Naive thymus-derived CD4-positive, alpha-beta T cell (primary cell): ENCODE measurements at regions not wholly inside any gene's neighbourhood (a gene's known extent, or its start where the extent isn't known, plus 50 kb on each side); places are given as distances from the start of the nearest gene placed in this dataset.

Experiments
- ATAC-seq: fragments of 150-1000 bp; cut with Tn5 transposase; 2 replicates; pipeline ENCODE4 v1.10.0; 2021; ENCODE audit warnings: mild to moderate bottlenecking, moderate library complexity
- CTCF ChIA-PET: fragments of 350-600 bp; sonication (Branson Sonifier 250); formaldehyde crosslinking; loops from one replicate; lab custom pipeline; 2021; ENCODE audit warnings: antibody characterized with exemption; lab: Charles Lee
- POLR2A ChIA-PET: fragments of 350-600 bp; sonication (Branson Sonifier 250); formaldehyde crosslinking; loops from one replicate; lab custom pipeline; 2021; ENCODE audit warnings: antibody characterized with exemption, inconsistent platforms; lab: Charles Lee
- DNase-seq, 9 donors: peaks; one replicate each; pipeline versions ENCODE4 v3.0.0 to v3.0.0-alpha.2; 2020 to 2022; ENCODE audit warnings: mixed read lengths in 1 of 9
- H3K27ac ChIP-seq: one replicate; pipeline ENCODE4 v1.7.0; 2013; ENCODE audit warnings: mild to moderate bottlenecking, low read depth, low read length, moderate library complexity
- H3K27me3 ChIP-seq, 2 donors: one replicate each; pipeline ENCODE4 v1.7.0; 2013; ENCODE audit warnings: low read length in 2 of 2, mild to moderate bottlenecking in 2 of 2, moderate library complexity in 2 of 2; ENCODE audit not compliant: control insufficient read depth in 2 of 2, insufficient read depth in 2 of 2
- H3K36me3 ChIP-seq, 3 experiments: 1 replicate in 2 of 3; 2 replicates in 1 of 3; pipeline ENCODE4 v1.7.0; 2013; ENCODE audit warnings: low read length in 3 of 3, mild to moderate bottlenecking in 3 of 3, moderate library complexity in 1 of 3; ENCODE audit not compliant: insufficient read depth in 3 of 3, control insufficient read depth in 2 of 3
- H3K4me1 ChIP-seq, 2 donors: one replicate each; pipeline ENCODE4 v1.7.0; 2013; ENCODE audit warnings: low read length in 2 of 2, mild to moderate bottlenecking in 2 of 2, moderate library complexity in 1 of 2; ENCODE audit not compliant: control insufficient read depth in 2 of 2, insufficient read depth in 2 of 2
- H3K4me3 ChIP-seq: 2 replicates; pipeline ENCODE4 v1.7.0; 2013; ENCODE audit warnings: mild to moderate bottlenecking, low read length
- H3K9me3 ChIP-seq, 3 experiments: 1 replicate in 2 of 3; 2 replicates in 1 of 3; pipeline ENCODE4 v1.7.0; 2013; ENCODE audit warnings: low read length in 3 of 3; ENCODE audit not compliant: control insufficient read depth in 2 of 3
- H3K27ac Mint-ChIP-seq, 9 donors: one replicate each; pipeline ENCODE4 v1.8.0; 2020 to 2022; ENCODE audit warnings: mixed read lengths in 9 of 9, mild to moderate bottlenecking in 8 of 9, moderate library complexity in 5 of 9, inconsistent platforms in 2 of 9
- H3K27me3 Mint-ChIP-seq, 5 donors: one replicate each; pipeline ENCODE4 v1.8.0; 2021 to 2022; ENCODE audit warnings: mixed read lengths in 5 of 5, mild to moderate bottlenecking in 1 of 5
- H3K36me3 Mint-ChIP-seq, 5 donors: one replicate each; pipeline ENCODE4 v1.8.0; 2020 to 2022; ENCODE audit warnings: mixed read lengths in 5 of 5, mild to moderate bottlenecking in 3 of 5, inconsistent platforms in 1 of 5
- H3K4me1 Mint-ChIP-seq, 7 donors: one replicate each; pipeline ENCODE4 v1.8.0; 2020 to 2022; ENCODE audit warnings: mixed read lengths in 7 of 7, mild to moderate bottlenecking in 3 of 7, inconsistent platforms in 1 of 7
- H3K4me3 Mint-ChIP-seq, 10 donors: one replicate each; pipeline ENCODE4 v1.8.0; 2020 to 2022; ENCODE audit warnings: mild to moderate bottlenecking in 10 of 10, mixed read lengths in 10 of 10, moderate library complexity in 6 of 10, inconsistent platforms in 2 of 10
- H3K9me3 Mint-ChIP-seq, 11 donors: one replicate each; pipeline ENCODE4 v1.8.0; 2020 to 2022; ENCODE audit warnings: mixed read lengths in 11 of 11, mild to moderate bottlenecking in 4 of 11, inconsistent platforms in 1 of 11, moderate library complexity in 1 of 11
- intact Hi-C, 2 donors: fragments of 100-400 bp; cut with micrococcal nuclease; formaldehyde crosslinking; loops; one replicate each; pipeline ENCODE4 v1.15.1; 2023

DNA sequence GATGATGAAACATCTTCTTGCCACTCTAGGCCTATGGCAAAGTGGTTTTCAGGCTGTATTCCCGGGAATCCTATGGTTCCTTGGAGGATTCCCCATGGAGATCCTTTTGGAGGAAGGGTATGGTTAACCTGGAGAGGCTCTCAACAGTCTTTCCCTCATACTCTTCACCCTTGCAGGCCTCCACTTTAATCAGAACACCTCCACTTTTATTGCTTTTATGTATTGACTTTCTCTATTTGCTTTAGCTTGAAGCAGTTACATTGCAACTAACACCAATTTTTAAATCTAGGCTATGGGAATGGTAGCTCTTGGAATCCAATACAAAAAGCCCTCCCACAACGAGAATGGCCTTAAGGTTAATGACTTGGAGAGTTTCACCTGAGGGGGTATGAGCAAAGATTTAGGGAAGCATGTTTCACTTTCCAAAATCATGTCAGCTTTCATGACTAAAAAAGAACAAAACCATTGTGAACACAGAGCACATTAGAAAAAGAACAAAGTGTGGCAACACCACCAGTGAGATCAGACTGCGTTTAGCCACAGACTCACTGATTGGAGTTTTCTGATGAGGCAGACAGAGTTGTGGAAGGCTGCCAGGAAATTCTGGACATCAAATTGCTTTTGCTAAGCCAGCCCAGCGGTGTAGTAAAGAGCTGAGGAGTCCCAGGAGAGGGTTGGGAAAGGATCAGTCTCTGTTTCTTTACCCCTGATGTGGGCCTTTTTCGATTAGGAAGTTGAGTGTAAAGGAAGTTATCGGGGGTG, 130.4 kb upstream of the BMPER start:
- ChIA-PET CTCF (no interaction called here), POLR2A (no interaction called here)
- no peaks in the 10 kb centered on the region for H3K27me3 ChIP-seq
- no peak overlapping the region for H3K4me3 Mint-ChIP-seq
- no peaks in the 10 kb centered on the region for H3K36me3 ChIP-seq
- no peak overlapping the region for H3K27ac Mint-ChIP-seq
- no peak for ATAC-seq
- H3K27ac ChIP-seq: no peak overlapping the region
- no peak for DNase-seq
- no peaks in the 10 kb centered on the region for H3K9me3 ChIP-seq
- H3K4me1 Mint-ChIP-seq: no peaks in the 10 kb centered on the region
- intact Hi-C loops: no loop called here
- peaks cover 0 to 5% (median 0%) of the 10 kb centered on the region in 11 donors for H3K9me3 Mint-ChIP-seq
- H3K36me3 Mint-ChIP-seq: peaks cover 0 to 8% (median 0%) of the 10 kb centered on the region in 5 donors
- no peaks in the 10 kb centered on the region for H3K4me1 ChIP-seq
- no peaks in the 10 kb centered on the region for H3K27me3 Mint-ChIP-seq
- H3K4me3 ChIP-seq: no peak overlapping the region

DNA sequence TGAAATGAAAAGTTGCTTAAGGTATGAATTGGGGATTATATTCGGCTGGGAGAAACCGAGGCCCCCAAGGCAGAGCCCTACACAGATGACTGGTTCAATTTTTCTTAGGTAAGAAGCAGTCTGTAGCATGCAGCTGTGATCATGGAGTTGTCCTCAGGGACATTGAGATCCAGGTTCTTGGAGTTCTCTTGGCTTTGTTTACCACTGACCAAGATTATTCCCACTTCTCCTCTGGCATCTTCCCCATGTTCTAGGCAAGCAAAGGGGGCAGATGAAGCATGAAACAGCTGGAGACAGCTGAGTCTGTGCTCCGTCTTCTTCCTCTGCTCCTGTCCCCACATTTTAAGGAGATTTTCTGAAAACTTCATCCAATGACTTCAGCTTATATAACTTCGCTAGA, 129.5 kb upstream of the BMPER start:
- Histone ChIP-seq H3K27ac (no peak overlapping the region), H3K27me3 (no peaks in the 10 kb centered on the region), H3K36me3 (no peaks in the 10 kb centered on the region), H3K4me1 (no peaks in the 10 kb centered on the region), H3K9me3 (no peaks in the 10 kb centered on the region), H3K4me3 (no peak overlapping the region)
- H3K4me3 Mint-ChIP-seq: no peak overlapping the region
- peaks cover 0 to 8% (median 0%) of the 10 kb centered on the region in 5 donors for H3K36me3 Mint-ChIP-seq
- intact Hi-C loops: no loop called here
- ChIA-PET CTCF (no interaction called here), POLR2A (no interaction called here)
- H3K9me3 Mint-ChIP-seq: peaks cover 0 to 5% (median 0%) of the 10 kb centered on the region in 11 donors
- ATAC-seq (no peak), DNase-seq (no peak)
- H3K27me3 Mint-ChIP-seq: no peaks in the 10 kb centered on the region
- no peak overlapping the region for H3K27ac Mint-ChIP-seq
- no peaks in the 10 kb centered on the region for H3K4me1 Mint-ChIP-seq

DNA sequence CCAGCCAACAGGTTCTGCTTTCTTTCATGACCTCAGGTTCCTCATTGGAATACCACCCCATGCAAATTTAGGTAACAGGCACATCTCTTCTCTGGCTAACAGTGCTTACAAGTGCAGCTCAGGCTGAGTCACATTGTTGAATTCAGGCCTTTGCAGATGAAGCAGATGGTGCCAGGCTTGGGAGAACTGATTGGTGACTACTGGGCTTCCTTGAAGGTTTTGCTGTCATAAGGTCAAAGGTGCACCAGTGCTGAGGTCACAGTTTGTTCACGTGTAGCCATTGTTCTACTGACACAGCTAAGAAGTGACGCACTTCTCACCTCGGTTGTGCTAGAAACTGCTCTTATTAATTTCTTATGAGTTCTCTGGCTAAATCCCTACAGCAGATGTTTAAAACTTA, 128.6 kb upstream of the BMPER start:
- no peak overlapping the region for H3K27ac ChIP-seq
- Mint-ChIP-seq H3K36me3 (peaks cover 0 to 6% (median 0%) of the 10 kb centered on the region in 5 donors), H3K27ac (no peak overlapping the region), H3K4me3 (no peak overlapping the region), H3K4me1 (no peaks in the 10 kb centered on the region), H3K9me3 (peaks cover 0 to 5% (median 0%) of the 10 kb centered on the region in 11 donors), H3K27me3 (no peaks in the 10 kb centered on the region)
- no peaks in the 10 kb centered on the region for H3K27me3 ChIP-seq
- no peaks in the 10 kb centered on the region for H3K4me1 ChIP-seq
- ChIA-PET POLR2A (no interaction called here), CTCF (no interaction called here)
- H3K4me3 ChIP-seq: no peak overlapping the region
- intact Hi-C loops: no loop called here
- no peaks in the 10 kb centered on the region for H3K36me3 ChIP-seq
- DNase-seq (no peak), ATAC-seq (no peak)
- no peaks in the 10 kb centered on the region for H3K9me3 ChIP-seq

DNA sequence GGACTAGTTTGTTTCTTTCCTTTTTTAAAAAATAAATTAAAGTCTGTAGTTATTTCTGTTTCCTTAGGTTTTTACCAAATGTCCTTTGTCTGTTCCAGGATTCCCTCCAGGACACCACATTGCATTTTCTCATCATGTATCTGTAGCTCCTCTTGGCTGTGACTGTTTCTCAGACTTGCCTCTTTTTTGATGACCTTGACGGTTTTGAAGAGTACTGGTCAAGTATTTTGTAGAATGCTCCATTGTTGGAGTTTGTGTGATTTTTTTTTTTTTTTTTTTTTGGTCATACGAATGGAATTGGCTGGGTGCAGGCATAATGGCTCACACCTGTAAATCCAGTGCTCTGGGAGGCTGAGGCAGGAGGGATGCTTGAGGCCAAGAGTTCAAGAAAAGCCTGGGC, 127.1 kb upstream of the BMPER start:
- POLR2A ChIA-PET: no interaction called here
- intact Hi-C loops: no loop called here

DNA sequence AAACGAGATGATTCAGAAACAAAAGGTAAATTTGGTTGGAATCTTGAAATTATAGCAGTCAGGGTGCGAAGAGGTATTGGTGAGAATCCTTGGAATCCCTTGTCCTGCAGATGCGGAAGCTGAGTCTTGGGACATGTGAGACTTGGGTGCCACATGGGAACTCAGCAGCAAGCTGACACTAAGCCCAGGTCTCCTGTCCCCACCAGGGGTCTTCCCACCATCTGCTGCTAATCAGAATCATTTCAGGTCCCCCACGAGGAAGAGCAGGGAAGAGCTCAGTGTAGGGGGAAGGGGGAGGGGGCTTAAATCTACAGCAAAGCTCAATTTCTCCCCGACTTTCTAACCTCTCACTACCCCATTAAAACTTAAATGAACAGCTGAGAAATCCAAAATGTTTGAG, 126.1 kb upstream of the BMPER start:
- ATAC-seq (no peak), DNase-seq (no peak)
- Histone ChIP-seq H3K27ac (no peak overlapping the region), H3K4me3 (no peak overlapping the region), H3K4me1 (no peaks in the 10 kb centered on the region), H3K27me3 (no peaks in the 10 kb centered on the region), H3K36me3 (no peaks in the 10 kb centered on the region), H3K9me3 (no peaks in the 10 kb centered on the region)
- CTCF ChIA-PET: no interaction called here
- Mint-ChIP-seq H3K9me3 (peaks cover 0 to 1% (median 0%) of the 10 kb centered on the region in 11 donors), H3K4me1 (no peaks in the 10 kb centered on the region), H3K4me3 (no peak overlapping the region), H3K27me3 (no peaks in the 10 kb centered on the region), H3K27ac (no peak overlapping the region), H3K36me3 (peaks cover 0 to 8% (median 0%) of the 10 kb centered on the region in 5 donors)
- intact Hi-C loops: no loop called here
- POLR2A ChIA-PET: no interaction called here

More for the DNA sequence above, 127.1 kb upstream of the BMPER start:
- Mint-ChIP-seq H3K36me3 (peaks cover 0 to 8% (median 0%) of the 10 kb centered on the region in 5 donors), H3K4me3 (no peak overlapping the region), H3K27ac (no peak overlapping the region), H3K27me3 (no peaks in the 10 kb centered on the region), H3K9me3 (peaks cover 0 to 1% (median 0%) of the 10 kb centered on the region in 11 donors), H3K4me1 (no peaks in the 10 kb centered on the region)
- Histone ChIP-seq H3K4me3 (no peak overlapping the region), H3K4me1 (no peaks in the 10 kb centered on the region), H3K9me3 (no peaks in the 10 kb centered on the region), H3K27ac (no peak overlapping the region), H3K36me3 (no peaks in the 10 kb centered on the region), H3K27me3 (no peaks in the 10 kb centered on the region)
- ATAC-seq: no peak
- DNase-seq: no peak
- CTCF ChIA-PET: no interaction called here

DNA sequence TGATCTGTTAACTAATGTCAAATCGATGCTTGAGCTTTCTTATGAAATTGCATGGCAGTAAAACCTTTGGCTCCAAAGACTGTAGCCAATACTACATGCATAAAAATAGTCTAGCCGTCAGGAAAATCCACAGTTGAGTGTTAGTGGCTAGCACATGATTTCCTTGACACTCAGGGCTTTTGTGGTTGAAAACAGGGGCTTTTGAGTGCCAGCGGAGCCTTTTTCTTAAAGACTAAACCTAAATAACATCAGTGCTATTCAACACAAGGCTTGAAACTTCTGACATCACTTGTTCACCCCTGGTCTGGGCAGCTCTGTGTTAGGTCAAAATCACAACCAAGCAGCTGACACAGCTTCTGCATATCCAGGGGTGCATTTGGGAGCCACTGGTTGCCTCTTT, 124.2 kb upstream of the BMPER start:
- Mint-ChIP-seq H3K4me3 (no peak overlapping the region), H3K9me3 (peaks cover 0 to 1% (median 0%) of the 10 kb centered on the region in 11 donors), H3K27me3 (no peaks in the 10 kb centered on the region), H3K36me3 (peaks cover 0 to 11% (median 0%) of the 10 kb centered on the region in 5 donors), H3K27ac (no peak overlapping the region), H3K4me1 (no peaks in the 10 kb centered on the region)
- Histone ChIP-seq H3K4me3 (no peak overlapping the region), H3K27me3 (no peaks in the 10 kb centered on the region), H3K27ac (no peak overlapping the region), H3K9me3 (no peaks in the 10 kb centered on the region), H3K4me1 (no peaks in the 10 kb centered on the region), H3K36me3 (no peaks in the 10 kb centered on the region)
- intact Hi-C loops: no loop called here
- DNase-seq: no peak
- CTCF ChIA-PET: no interaction called here
- POLR2A ChIA-PET: no interaction called here
- no peak for ATAC-seq

DNA sequence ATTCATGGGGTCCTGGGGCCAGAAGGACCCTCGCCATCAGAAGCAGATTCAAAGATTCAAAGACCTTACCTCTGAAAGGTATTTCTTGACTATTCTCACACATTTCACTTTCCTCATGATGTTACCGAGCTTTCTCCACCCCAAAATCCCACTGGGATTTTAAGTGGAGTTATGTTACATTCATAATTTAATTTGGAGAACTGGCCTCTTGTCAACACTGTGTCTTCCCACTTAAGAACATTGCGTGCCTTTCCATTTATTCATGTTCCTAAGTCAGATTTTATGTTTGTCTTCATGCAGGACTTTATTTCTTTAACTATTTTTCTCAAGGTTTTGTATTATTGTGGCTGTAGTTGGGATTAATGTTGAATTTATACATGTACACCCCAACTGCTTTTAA, 123.5 kb upstream of the BMPER start:
- H3K36me3 Mint-ChIP-seq: peaks cover 0 to 11% (median 0%) of the 10 kb centered on the region in 5 donors
- no peaks in the 10 kb centered on the region for H3K4me1 Mint-ChIP-seq
- H3K9me3 Mint-ChIP-seq: peaks cover 0 to 1% (median 0%) of the 10 kb centered on the region in 11 donors
- ATAC-seq: no peak
- H3K27ac Mint-ChIP-seq: no peak overlapping the region
- H3K4me1 ChIP-seq: no peaks in the 10 kb centered on the region
- no peak overlapping the region for H3K4me3 ChIP-seq
- H3K27ac ChIP-seq: no peak overlapping the region
- H3K27me3 Mint-ChIP-seq: no peaks in the 10 kb centered on the region
- intact Hi-C loops: no loop called here
- no peaks in the 10 kb centered on the region for H3K36me3 ChIP-seq
- ChIA-PET POLR2A (no interaction called here), CTCF (no interaction called here)
- no peaks in the 10 kb centered on the region for H3K9me3 ChIP-seq
- DNase-seq: no peak
- no peak overlapping the region for H3K4me3 Mint-ChIP-seq
- H3K27me3 ChIP-seq: no peaks in the 10 kb centered on the region
